HCT116 (cell line): ENCODE measurements at regions not wholly inside any gene's neighbourhood (a gene's known extent, or its start where the extent isn't known, plus 50 kb on each side); places are given as distances from the start of the nearest gene placed in this dataset.

Experiments
- ATAC-seq: fragments of 200-7000 bp; cut with Tn5 transposase; 2 replicates; pipeline ENCODE4 v1.9.1; 2020; ENCODE audit warnings: mild to moderate bottlenecking, moderate library complexity
- BruUV-seq: library from RNA; stranded (reverse); fragments of 400-500 nt; replicated peaks from 2 replicates; lab custom pipeline; 2021; lab: Mats Ljungman, UMichigan
- CTCF ChIA-PET: fragments of 300-600 bp; sonication (Branson Sonifier 250); formaldehyde crosslinking; loops from one replicate; lab custom pipeline; 2021; ENCODE audit warnings: antibody characterized with exemption; lab: Charles Lee
- POLR2A ChIA-PET: fragments of 300-600, 350-600 bp; sonication (Branson Sonifier 250); formaldehyde crosslinking; loops from one replicate; lab custom pipeline; 2021; ENCODE audit warnings: antibody characterized with exemption; lab: Charles Lee
- RAD21 ChIA-PET, 2 experiments: fragments of 300-600 bp; sonication (Branson Sonifier 250); formaldehyde crosslinking; loops; one replicate each; lab custom pipeline; 2023; ENCODE audit warnings: low total read pairs in 2 of 2; ENCODE audit not compliant: uncharacterized antibody in 2 of 2, unreplicated experiment in 2 of 2, low non-redundant PET in 1 of 2; lab: Charles Lee
- DNase-seq: peaks from one replicate; pipeline ENCODE4 v3.0.0-alpha.2; 2010; ENCODE audit warnings: low read depth, low spot score
- H2AFZ ChIP-seq: fragments of 200-600 bp; shearing (Covaris generic), sonication (generic); 2 replicates; pipeline ENCODE4 v1.6.1; 2017; ENCODE audit warnings: low read depth, mixed run types, mixed read lengths, antibody characterized with exemption, low read length; ENCODE audit not compliant: poor library complexity, severe bottlenecking
- H3K27ac ChIP-seq: 2 replicates; pipeline ENCODE4 v1.5.1; 2012; ENCODE audit warnings: low read depth, low read length
- H3K27me3 ChIP-seq: fragments of 200-600 bp; sonication (generic); 2 replicates; pipeline ENCODE4 v1.6.1; 2016; ENCODE audit warnings: mixed run types, low read length, mixed read lengths; ENCODE audit not compliant: insufficient read depth
- H3K36me3 ChIP-seq, 2 experiments: fragments of 200-500 bp in 1 of 2; fragments of 200-600 bp in 1 of 2; sonication (Bioruptor generic) in 1 of 2; sonication (generic) in 1 of 2; 2 replicates each; pipeline versions ENCODE4 v1.5.1 to v1.6.1; 2014 to 2016; ENCODE audit warnings: low read length in 2 of 2, inconsistent platforms in 1 of 2, mixed read lengths in 1 of 2, mixed run types in 1 of 2; ENCODE audit not compliant: insufficient read depth in 2 of 2, control insufficient read depth in 1 of 2
- H3K4me1 ChIP-seq, 2 experiments: fragments of 200-600 bp in 1 of 2; sonication (generic) in 1 of 2; 2 replicates each; pipeline versions ENCODE4 v1.5.1 to v1.6.1; 2012 to 2017; ENCODE audit warnings: low read length in 2 of 2, inconsistent platforms in 1 of 2, mild to moderate bottlenecking in 1 of 2, mixed read lengths in 1 of 2, mixed run types in 1 of 2, moderate library complexity in 1 of 2; ENCODE audit not compliant: insufficient read depth in 2 of 2, control insufficient read depth in 1 of 2
- H3K4me2 ChIP-seq: fragments of 200-600 bp; sonication (generic); 2 replicates; pipeline ENCODE4 v1.6.1; 2017; ENCODE audit warnings: mixed run types, low read length, mixed read lengths
- H3K4me3 ChIP-seq, 2 experiments: fragments of 200-600 bp in 1 of 2; sonication (generic) in 1 of 2; replicated peaks in 1 of 2; 2 replicates each; pipeline ENCODE4 v1.5.1; 2011 to 2016; ENCODE audit warnings: low read length in 2 of 2, control low read depth in 1 of 2, low read depth in 1 of 2, mild to moderate bottlenecking in 1 of 2, mixed read lengths in 1 of 2, mixed run types in 1 of 2
- H3K79me2 ChIP-seq: fragments of 200-600 bp; sonication (generic); 2 replicates; pipeline ENCODE4 v1.6.1; 2017; ENCODE audit warnings: mild to moderate bottlenecking, mixed run types, low read length, moderate library complexity, mixed read lengths; ENCODE audit not compliant: insufficient read depth
- H3K9ac ChIP-seq: fragments of 200-600 bp; sonication (generic); 2 replicates; pipeline ENCODE4 v1.6.1; 2016; ENCODE audit warnings: low read length, mixed read lengths
- H3K9me2 ChIP-seq: fragments of 200-600 bp; sonication (generic), shearing (Covaris generic); 2 replicates; pipeline ENCODE4 v1.6.1; 2017; ENCODE audit warnings: mixed run types, mild to moderate bottlenecking, moderate library complexity; ENCODE audit not compliant: insufficient read depth
- H3K9me3 ChIP-seq, 2 experiments: fragments of 200-500 bp in 1 of 2; fragments of 200-600 bp in 1 of 2; sonication (Bioruptor generic) in 1 of 2; sonication (generic) in 1 of 2; 2 replicates each; pipeline ENCODE4 v1.6.1; 2014 to 2017; ENCODE audit warnings: low read length in 2 of 2, mixed read lengths in 2 of 2, inconsistent platforms in 1 of 2, low read depth in 1 of 2, mild to moderate bottlenecking in 1 of 2, mixed run types in 1 of 2, moderate library complexity in 1 of 2; ENCODE audit not compliant: control insufficient read depth in 1 of 2, insufficient read depth in 1 of 2
- H4K20me1 ChIP-seq: fragments of 200-600 bp; sonication (generic), shearing (Covaris generic); 2 replicates; pipeline ENCODE4 v1.6.1; 2017; ENCODE audit warnings: mixed run types, mild to moderate bottlenecking, moderate library complexity; ENCODE audit not compliant: insufficient read depth
- CBX3 ChIP-seq: IDR thresholded peaks from 2 replicates; pipeline ENCODE4 v1.6.1; 2012; ENCODE audit warnings: low read depth
- CEBPB ChIP-seq: IDR thresholded peaks from 2 replicates; pipeline ENCODE4 v1.6.1; 2012; ENCODE audit warnings: low read depth
- CTCF ChIP-seq, 3 experiments: fragments of 200-600 bp in 1 of 3; sonication (generic) in 1 of 3; IDR thresholded peaks in 2 of 3; conservative IDR thresholded peaks in 1 of 3; 2 replicates each; pipeline ENCODE4 v1.5.1; 2012 to 2017; ENCODE audit warnings: low read depth in 2 of 3, low read length in 2 of 3, antibody characterized with exemption in 1 of 3, borderline replicate concordance in 1 of 3, control low read depth in 1 of 3, mild to moderate bottlenecking in 1 of 3, mixed read lengths in 1 of 3, mixed run types in 1 of 3, moderate library complexity in 1 of 3; ENCODE audit not compliant: insufficient read depth in 1 of 3
- EZH2 ChIP-seq: fragments of 200-600 bp; sonication (generic); IDR thresholded peaks from 2 replicates; pipeline ENCODE4 v1.6.1; 2017; ENCODE audit warnings: antibody characterized with exemption, mixed run types
- EZH2phosphoT487 ChIP-seq: fragments of 200-600 bp; IDR thresholded peaks from 2 replicates; pipeline ENCODE4 v1.6.1; 2018; ENCODE audit warnings: antibody characterized with exemption, borderline replicate concordance
- FOSL1 ChIP-seq: IDR thresholded peaks from 2 replicates; pipeline ENCODE4 v1.6.1; 2012; ENCODE audit warnings: low read depth
- JUND ChIP-seq: IDR thresholded peaks from 2 replicates; pipeline ENCODE4 v1.6.1; 2012
- MAX ChIP-seq: IDR thresholded peaks from 2 replicates; pipeline ENCODE4 v1.6.1; 2012
- POLR2AphosphoS5 ChIP-seq: IDR thresholded peaks from 2 replicates; pipeline ENCODE4 v1.6.1; 2011; ENCODE audit warnings: mild to moderate bottlenecking, low read depth, low read length, moderate library complexity
- SIN3A ChIP-seq: IDR thresholded peaks from 2 replicates; pipeline ENCODE4 v1.6.1; 2012; ENCODE audit warnings: low read depth
- SP1 ChIP-seq: IDR thresholded peaks from 2 replicates; pipeline ENCODE4 v1.6.1; 2012; ENCODE audit warnings: low read depth
- SRF ChIP-seq: IDR thresholded peaks from 2 replicates; pipeline ENCODE4 v1.6.1; 2012; ENCODE audit warnings: low read depth
- TCF7L2 ChIP-seq: IDR thresholded peaks from 2 replicates; pipeline ENCODE4 v1.7.0; 2011; ENCODE audit warnings: borderline replicate concordance, inconsistent platforms; ENCODE audit not compliant: insufficient read depth, insufficient read length; ENCODE audit errors: extremely low read depth
- YY1 ChIP-seq: IDR thresholded peaks from 2 replicates; pipeline ENCODE4 v1.6.1; 2011; ENCODE audit warnings: low read length, low read depth, moderate library complexity, mild to moderate bottlenecking; ENCODE audit not compliant: insufficient replicate concordance; ENCODE audit errors: extremely low read depth
- ZBTB33 ChIP-seq: IDR thresholded peaks from 2 replicates; pipeline ENCODE4 v1.6.1; 2011; ENCODE audit warnings: mild to moderate bottlenecking, low read length, moderate library complexity; ENCODE audit not compliant: insufficient replicate concordance; ENCODE audit errors: extremely low read depth
- ZFX ChIP-seq: fragments of 450-650 bp; IDR thresholded peaks from 2 replicates; pipeline ENCODE4 v1.6.1; 2017
- ZNF274 ChIP-seq: fragments of 200-500 bp; sonication (Bioruptor generic); IDR thresholded peaks from 2 replicates; pipeline ENCODE4 v1.6.1; 2014; ENCODE audit warnings: mild to moderate bottlenecking, low read depth, low read length, inconsistent platforms
- intact Hi-C: fragments of 100-400 bp; cut with micrococcal nuclease; formaldehyde crosslinking; loops from 2 replicates; pipeline ENCODE4 v1.10.0; 2022
- TF ChIP-seq, protein P1 (sequence below): IDR thresholded peaks from 2 replicates; pipeline ENCODE4 v1.6.1; 2012; ENCODE audit warnings: low read depth
- TF ChIP-seq, protein P2 (sequence below): IDR thresholded peaks from 2 replicates; pipeline ENCODE4 v1.6.1; 2012

DNA sequence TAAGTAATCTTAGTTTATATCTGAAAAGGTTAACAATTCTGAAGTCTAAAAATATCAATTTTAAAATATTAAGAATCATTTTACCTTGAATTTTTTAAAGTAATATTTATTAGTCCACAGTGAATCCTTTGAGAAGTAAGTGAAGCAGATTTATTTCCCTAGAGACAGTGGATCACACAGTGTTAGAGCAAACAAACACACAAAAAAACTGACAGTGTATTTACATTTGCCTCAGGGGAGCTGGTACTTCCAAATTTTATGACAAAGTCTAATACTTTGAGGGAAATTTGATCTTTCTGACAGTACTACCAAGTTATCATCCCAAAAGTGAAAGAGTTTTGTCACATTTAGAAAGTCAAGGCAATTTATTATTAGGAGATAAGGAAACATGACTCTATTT is 1750.6 kb upstream of the CDH9 start:
- no peak overlapping the region for H3K4me2 ChIP-seq
- H3K9me3 ChIP-seq, result peaks cover 13 to 16% of the 10 kb centered on the region in 2 experiments; a peak in 2 of 4 replicates
- no peak overlapping the region for H3K9ac ChIP-seq
- H3K4me1 ChIP-seq, result no peaks in the 10 kb centered on the region
- no peak overlapping the region for H3K4me3 ChIP-seq
- H2AFZ ChIP-seq, result no peak overlapping the region
- ATAC-seq (no peak), DNase-seq (no peak)
- no peak overlapping the region for H3K27ac ChIP-seq
- POLR2A ChIA-PET, result no interaction called here
- H3K27me3 ChIP-seq, result no peaks in the 10 kb centered on the region
- no peaks in the 10 kb centered on the region for H3K9me2 ChIP-seq
- TF ChIP-seq, protein P1, sequence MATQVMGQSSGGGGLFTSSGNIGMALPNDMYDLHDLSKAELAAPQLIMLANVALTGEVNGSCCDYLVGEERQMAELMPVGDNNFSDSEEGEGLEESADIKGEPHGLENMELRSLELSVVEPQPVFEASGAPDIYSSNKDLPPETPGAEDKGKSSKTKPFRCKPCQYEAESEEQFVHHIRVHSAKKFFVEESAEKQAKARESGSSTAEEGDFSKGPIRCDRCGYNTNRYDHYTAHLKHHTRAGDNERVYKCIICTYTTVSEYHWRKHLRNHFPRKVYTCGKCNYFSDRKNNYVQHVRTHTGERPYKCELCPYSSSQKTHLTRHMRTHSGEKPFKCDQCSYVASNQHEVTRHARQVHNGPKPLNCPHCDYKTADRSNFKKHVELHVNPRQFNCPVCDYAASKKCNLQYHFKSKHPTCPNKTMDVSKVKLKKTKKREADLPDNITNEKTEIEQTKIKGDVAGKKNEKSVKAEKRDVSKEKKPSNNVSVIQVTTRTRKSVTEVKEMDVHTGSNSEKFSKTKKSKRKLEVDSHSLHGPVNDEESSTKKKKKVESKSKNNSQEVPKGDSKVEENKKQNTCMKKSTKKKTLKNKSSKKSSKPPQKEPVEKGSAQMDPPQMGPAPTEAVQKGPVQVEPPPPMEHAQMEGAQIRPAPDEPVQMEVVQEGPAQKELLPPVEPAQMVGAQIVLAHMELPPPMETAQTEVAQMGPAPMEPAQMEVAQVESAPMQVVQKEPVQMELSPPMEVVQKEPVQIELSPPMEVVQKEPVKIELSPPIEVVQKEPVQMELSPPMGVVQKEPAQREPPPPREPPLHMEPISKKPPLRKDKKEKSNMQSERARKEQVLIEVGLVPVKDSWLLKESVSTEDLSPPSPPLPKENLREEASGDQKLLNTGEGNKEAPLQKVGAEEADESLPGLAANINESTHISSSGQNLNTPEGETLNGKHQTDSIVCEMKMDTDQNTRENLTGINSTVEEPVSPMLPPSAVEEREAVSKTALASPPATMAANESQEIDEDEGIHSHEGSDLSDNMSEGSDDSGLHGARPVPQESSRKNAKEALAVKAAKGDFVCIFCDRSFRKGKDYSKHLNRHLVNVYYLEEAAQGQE, result no peak
- TF ChIP-seq CTCF (IDR thresholded peaks at IDR 0.05 in 2 of 3, conservative IDR thresholded peaks at IDR 0.05 in 1 of 3; ENCODE audit: borderline replicate concordance in 1 of 3, insufficient read depth in 1 of 3, low read depth in 2 of 3, low read length in 2 of 3), result no peak
- TF ChIP-seq POLR2AphosphoS5, result no peak
- no peak for TF ChIP-seq SRF
- TF ChIP-seq ZBTB33, result no peak
- no peak for TF ChIP-seq TCF7L2
- TF ChIP-seq YY1, result no peak
- TF ChIP-seq FOSL1, result no peak
- TF ChIP-seq, protein P2, sequence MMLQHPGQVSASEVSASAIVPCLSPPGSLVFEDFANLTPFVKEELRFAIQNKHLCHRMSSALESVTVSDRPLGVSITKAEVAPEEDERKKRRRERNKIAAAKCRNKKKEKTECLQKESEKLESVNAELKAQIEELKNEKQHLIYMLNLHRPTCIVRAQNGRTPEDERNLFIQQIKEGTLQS, result no peak
- no peak for TF ChIP-seq EZH2phosphoT487
- no peak for TF ChIP-seq ZFX
- TF ChIP-seq SP1, result no peak
- no peak for TF ChIP-seq CEBPB
- TF ChIP-seq CBX3, result no peak
- no peak for TF ChIP-seq MAX
- no peak for TF ChIP-seq SIN3A
- TF ChIP-seq ZNF274, result no peak
- no peak for TF ChIP-seq JUND
- no peak for TF ChIP-seq EZH2
- H3K79me2 ChIP-seq, result no peaks in the 10 kb centered on the region
- no TSS peak for BruUV-seq
- no peaks in the 10 kb centered on the region for H3K36me3 ChIP-seq
- intact Hi-C loops, result no loop called here
- no peaks in the 10 kb centered on the region for H4K20me1 ChIP-seq
- RAD21 ChIA-PET, result no interaction called here
- CTCF ChIA-PET, result no interaction called here
